ENCODE measurements at regions not wholly inside any gene's neighbourhood (a gene's known extent, or its start where the extent isn't known, plus 50 kb on each side); places are given as distances from the start of the nearest gene placed in this dataset.

GRCh38 chr10:11395581-11396310 is 215.7 kb downstream of the USP6NL start:
- TF ChIP-seq CTCF (IDR thresholded peaks at IDR 0.05): no peak
- no peak for TF ChIP-seq POLR2A (IDR thresholded peaks at IDR 0.05)
